ENCODE measurements at regions not wholly inside any gene's neighbourhood (a gene's known extent, or its start where the extent isn't known, plus 50 kb on each side); places are given as distances from the start of the nearest gene placed in this dataset.

DNA sequence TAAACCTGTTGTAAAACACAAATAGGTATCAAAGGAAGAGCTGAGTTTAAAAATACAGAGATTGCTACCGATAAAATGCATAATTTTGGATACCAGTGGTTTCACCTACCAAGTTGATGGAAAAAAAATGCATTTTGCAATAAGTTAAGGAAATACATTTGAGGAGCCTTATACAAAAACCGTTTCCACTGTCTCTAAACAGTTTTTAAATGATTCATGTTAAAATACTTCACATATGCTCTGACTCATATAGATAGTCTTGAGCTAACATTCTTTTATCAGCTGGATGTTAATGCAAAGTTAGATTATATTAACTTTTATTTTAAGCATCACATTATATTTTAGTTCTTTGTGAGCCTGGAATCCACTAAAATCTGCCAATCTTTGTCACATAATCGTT is 50.6 kb upstream of the ANKRD17 start:
- DNase-seq (ENCODE audit: low read depth): no peak
- no peak overlapping the region for H3K4me3 ChIP-seq (ENCODE audit: control insufficient read depth, low read depth, low read length)
- TF ChIP-seq, protein P1, sequence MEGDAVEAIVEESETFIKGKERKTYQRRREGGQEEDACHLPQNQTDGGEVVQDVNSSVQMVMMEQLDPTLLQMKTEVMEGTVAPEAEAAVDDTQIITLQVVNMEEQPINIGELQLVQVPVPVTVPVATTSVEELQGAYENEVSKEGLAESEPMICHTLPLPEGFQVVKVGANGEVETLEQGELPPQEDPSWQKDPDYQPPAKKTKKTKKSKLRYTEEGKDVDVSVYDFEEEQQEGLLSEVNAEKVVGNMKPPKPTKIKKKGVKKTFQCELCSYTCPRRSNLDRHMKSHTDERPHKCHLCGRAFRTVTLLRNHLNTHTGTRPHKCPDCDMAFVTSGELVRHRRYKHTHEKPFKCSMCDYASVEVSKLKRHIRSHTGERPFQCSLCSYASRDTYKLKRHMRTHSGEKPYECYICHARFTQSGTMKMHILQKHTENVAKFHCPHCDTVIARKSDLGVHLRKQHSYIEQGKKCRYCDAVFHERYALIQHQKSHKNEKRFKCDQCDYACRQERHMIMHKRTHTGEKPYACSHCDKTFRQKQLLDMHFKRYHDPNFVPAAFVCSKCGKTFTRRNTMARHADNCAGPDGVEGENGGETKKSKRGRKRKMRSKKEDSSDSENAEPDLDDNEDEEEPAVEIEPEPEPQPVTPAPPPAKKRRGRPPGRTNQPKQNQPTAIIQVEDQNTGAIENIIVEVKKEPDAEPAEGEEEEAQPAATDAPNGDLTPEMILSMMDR (IDR thresholded peaks at IDR 0.05; ENCODE audit: control insufficient read depth, insufficient read depth, low read depth, low read length, missing control alignments): no peak
